ENCODE measurements at regions not wholly inside any gene's neighbourhood (a gene's known extent, or its start where the extent isn't known, plus 50 kb on each side); places are given as distances from the start of the nearest gene placed in this dataset.

- DNase-seq (ENCODE audit: low read depth in 4 of 4, low spot score in 3 of 4), result no peak
Measured at GRCh38 chr1:187078916-187079315, 250.2 kb downstream of the PLA2G4A start.

GRCh38 chr1:187079330-187079729 is 250.6 kb downstream of the PLA2G4A start:
- no peak for DNase-seq (ENCODE audit: low read depth in 4 of 4, low spot score in 3 of 4)

- no peak for DNase-seq (ENCODE audit: low read depth in 4 of 4, low spot score in 3 of 4)
Measured at GRCh38 chr1:187091666-187092065, 262.9 kb downstream of the PLA2G4A start.

- DNase-seq (ENCODE audit: low read depth in 4 of 4, low spot score in 3 of 4), result no peak
Measured at GRCh38 chr1:187092104-187092503, 263.4 kb downstream of the PLA2G4A start.

GRCh38 chr1:187096689-187097088 is 267.9 kb downstream of the PLA2G4A start:
- no peak for DNase-seq (ENCODE audit: low read depth in 4 of 4, low spot score in 3 of 4)

GRCh38 chr1:187110351-187110750 is 281.6 kb downstream of the PLA2G4A start:
- DNase-seq (ENCODE audit: low read depth in 4 of 4, low spot score in 3 of 4), result no peak

- no peak for DNase-seq (ENCODE audit: low read depth in 4 of 4, low spot score in 3 of 4)
Measured at GRCh38 chr1:187114792-187115191, 286.0 kb downstream of the PLA2G4A start.

GRCh38 chr1:187121661-187122060 is 292.9 kb downstream of the PLA2G4A start:
- no peak for DNase-seq (ENCODE audit: low read depth in 4 of 4, low spot score in 3 of 4)

- DNase-seq (ENCODE audit: low read depth in 4 of 4, low spot score in 3 of 4), result no peak
Measured at GRCh38 chr1:187122566-187122965, 293.8 kb downstream of the PLA2G4A start.

- DNase-seq (ENCODE audit: low read depth in 4 of 4, low spot score in 3 of 4), result no peak
Measured at GRCh38 chr1:187129132-187129531, 300.4 kb downstream of the PLA2G4A start.

GRCh38 chr1:187143783-187144182 is 315.0 kb downstream of the PLA2G4A start:
- no peak for DNase-seq (ENCODE audit: low read depth in 4 of 4, low spot score in 3 of 4)

- DNase-seq (ENCODE audit: low read depth in 4 of 4, low spot score in 3 of 4), result no peak
Measured at GRCh38 chr1:187146388-187146787, 317.6 kb downstream of the PLA2G4A start.

- DNase-seq (ENCODE audit: low read depth in 4 of 4, low spot score in 3 of 4), result no peak
Measured at GRCh38 chr1:187151555-187151954, 322.8 kb downstream of the PLA2G4A start.

- DNase-seq (ENCODE audit: low read depth in 4 of 4, low spot score in 3 of 4), result no peak
Measured at GRCh38 chr1:187153047-187153446, 324.3 kb downstream of the PLA2G4A start.

GRCh38 chr1:187157115-187157514 is 328.4 kb downstream of the PLA2G4A start:
- DNase-seq (ENCODE audit: low read depth in 4 of 4, low spot score in 3 of 4), result no peak

- DNase-seq (ENCODE audit: low read depth in 4 of 4, low spot score in 3 of 4), result no peak
Measured at GRCh38 chr1:187157552-187157951, 328.8 kb downstream of the PLA2G4A start.

- no peak for DNase-seq (ENCODE audit: low read depth in 4 of 4, low spot score in 3 of 4)
Measured at GRCh38 chr1:187167555-187167954, 338.8 kb downstream of the PLA2G4A start.

- DNase-seq (ENCODE audit: low read depth in 4 of 4, low spot score in 3 of 4), result no peak
Measured at GRCh38 chr1:187168297-187168696, 339.5 kb downstream of the PLA2G4A start.

GRCh38 chr1:187185389-187185788 is 356.6 kb downstream of the PLA2G4A start:
- no peak for DNase-seq (ENCODE audit: low read depth in 4 of 4, low spot score in 3 of 4)

GRCh38 chr1:187197685-187198084 is 368.9 kb downstream of the PLA2G4A start:
- DNase-seq (ENCODE audit: low read depth in 4 of 4, low spot score in 3 of 4), result no peak

- DNase-seq (ENCODE audit: low read depth in 4 of 4, low spot score in 3 of 4), result no peak
Measured at GRCh38 chr1:187203257-187203656, 374.5 kb downstream of the PLA2G4A start.

GRCh38 chr1:187212377-187212776 is 383.6 kb downstream of the PLA2G4A start:
- DNase-seq (ENCODE audit: low read depth in 4 of 4, low spot score in 3 of 4), result no peak

GRCh38 chr1:187226396-187226795 is 397.6 kb downstream of the PLA2G4A start:
- no peak for DNase-seq (ENCODE audit: low read depth in 4 of 4, low spot score in 3 of 4)

GRCh38 chr1:187228790-187229189 is 400.0 kb downstream of the PLA2G4A start:
- DNase-seq (ENCODE audit: low read depth in 4 of 4, low spot score in 3 of 4), result no peak

All from right renal pelvis (tissue), 4 donors.